HUES48 (cell line): ENCODE measurements at regions not wholly inside any gene's neighbourhood (a gene's known extent, or its start where the extent isn't known, plus 50 kb on each side); places are given as distances from the start of the nearest gene placed in this dataset.
"Not testable (repeated sequence)": the region's sequence is repeated elsewhere in the genome, so short reads cannot be mapped to it uniquely, and the experiment has no call there.

ENCODE experiments used
- H3K27ac ChIP-seq: one replicate; pipeline ENCODE4 v1.7.0; 2013; ENCODE audit warnings: low read depth, low read length, inconsistent platforms
- H3K27me3 ChIP-seq: 2 replicates; pipeline ENCODE4 v1.6.1; 2013; ENCODE audit warnings: mild to moderate bottlenecking, low read length; ENCODE audit not compliant: control insufficient read depth, insufficient read depth
- H3K36me3 ChIP-seq: 2 replicates; pipeline ENCODE4 v1.6.1; 2013; ENCODE audit warnings: low read length; ENCODE audit not compliant: control insufficient read depth, insufficient read depth
- H3K4me1 ChIP-seq: 2 replicates; pipeline ENCODE4 v1.6.1; 2013; ENCODE audit warnings: mild to moderate bottlenecking, low read length; ENCODE audit not compliant: control insufficient read depth, insufficient read depth
- H3K4me3 ChIP-seq: 2 replicates; pipeline ENCODE4 v1.5.1; 2013; ENCODE audit warnings: mild to moderate bottlenecking, low read depth, low read length
- H3K9ac ChIP-seq: 2 replicates; pipeline ENCODE4 v1.6.1; 2013; ENCODE audit warnings: mild to moderate bottlenecking, low read depth, low read length, moderate library complexity
- H3K9me3 ChIP-seq: 2 replicates; pipeline ENCODE4 v1.6.1; 2013; ENCODE audit warnings: low read length; ENCODE audit not compliant: control insufficient read depth, insufficient read depth

GRCh38 chr3:132136334-132136716, 101.5 kb upstream of the CPNE4 start:
- no peaks in the 10 kb centered on the region for H3K36me3 ChIP-seq

GRCh38 chr3:132136902-132137301, 102.1 kb upstream of the CPNE4 start:
- H3K4me1 ChIP-seq: peaks cover 27% of the 10 kb centered on the region
- H3K9me3 ChIP-seq, H3K27me3 ChIP-seq, H3K9ac ChIP-seq, H3K36me3 ChIP-seq: not testable (repeated sequence)
- peak overlapping the region; percentile 60 for H3K4me3 ChIP-seq
- H3K27ac ChIP-seq: peak overlapping the region; percentile 88

More at GRCh38 chr3:132136334-132136716, 101.5 kb upstream of the CPNE4 start:
- peaks cover 4% of the 10 kb centered on the region; the same call in 1 of the 2 replicates for H3K27me3 ChIP-seq
- H3K9ac ChIP-seq: no peak overlapping the region
- H3K27ac ChIP-seq: peak overlapping the region; percentile 88
- H3K4me1 ChIP-seq: peaks cover 27% of the 10 kb centered on the region
- H3K9me3 ChIP-seq: no peaks in the 10 kb centered on the region
- H3K4me3 ChIP-seq: peak overlapping the region; percentile 60

GRCh38 chr3:132145833-132146232, 111.0 kb upstream of the CPNE4 start:
- H3K9ac ChIP-seq: no peak overlapping the region
- H3K9me3 ChIP-seq: no peaks in the 10 kb centered on the region
- no peaks in the 10 kb centered on the region for H3K36me3 ChIP-seq
- no peak overlapping the region for H3K4me3 ChIP-seq
- H3K27me3 ChIP-seq: no peaks in the 10 kb centered on the region
- H3K4me1 ChIP-seq: no peaks in the 10 kb centered on the region
- H3K27ac ChIP-seq: no peak overlapping the region

GRCh38 chr3:132154619-132155018, 119.8 kb upstream of the CPNE4 start:
- Histone ChIP-seq H3K4me1 (no peaks in the 10 kb centered on the region), H3K4me3 (no peak overlapping the region), H3K9ac (no peak overlapping the region), H3K9me3 (no peaks in the 10 kb centered on the region), H3K27me3 (no peaks in the 10 kb centered on the region), H3K27ac (no peak overlapping the region), H3K36me3 (no peaks in the 10 kb centered on the region)

GRCh38 chr3:132159145-132159544, 124.3 kb upstream of the CPNE4 start:
- no peak overlapping the region for H3K4me3 ChIP-seq
- no peaks in the 10 kb centered on the region for H3K4me1 ChIP-seq
- no peaks in the 10 kb centered on the region for H3K9me3 ChIP-seq
- H3K27ac ChIP-seq: no peak overlapping the region
- H3K9ac ChIP-seq: no peak overlapping the region
- no peaks in the 10 kb centered on the region for H3K36me3 ChIP-seq
- H3K27me3 ChIP-seq: no peaks in the 10 kb centered on the region

GRCh38 chr3:132160198-132160597, 125.4 kb upstream of the CPNE4 start:
- H3K4me3 ChIP-seq: no peak overlapping the region
- H3K9ac ChIP-seq: no peak overlapping the region
- H3K9me3 ChIP-seq: no peaks in the 10 kb centered on the region
- no peaks in the 10 kb centered on the region for H3K27me3 ChIP-seq
- H3K36me3 ChIP-seq: no peaks in the 10 kb centered on the region
- H3K4me1 ChIP-seq: no peaks in the 10 kb centered on the region
- no peak overlapping the region for H3K27ac ChIP-seq

GRCh38 chr3:132161608-132162007, 126.8 kb upstream of the CPNE4 start:
- no peaks in the 10 kb centered on the region for H3K4me1 ChIP-seq
- H3K27me3 ChIP-seq: no peaks in the 10 kb centered on the region
- H3K9me3 ChIP-seq: no peaks in the 10 kb centered on the region
- H3K9ac ChIP-seq: no peak overlapping the region
- H3K4me3 ChIP-seq: no peak overlapping the region
- no peak overlapping the region for H3K27ac ChIP-seq
- no peaks in the 10 kb centered on the region for H3K36me3 ChIP-seq

GRCh38 chr3:132164469-132165092, 129.8 kb upstream of the CPNE4 start:
- Histone ChIP-seq H3K36me3 (no peaks in the 10 kb centered on the region), H3K9me3 (no peaks in the 10 kb centered on the region), H3K27ac (no peak overlapping the region), H3K27me3 (no peaks in the 10 kb centered on the region), H3K9ac (no peak overlapping the region), H3K4me1 (no peaks in the 10 kb centered on the region), H3K4me3 (no peak overlapping the region)

GRCh38 chr3:132167870-132168269, 133.1 kb upstream of the CPNE4 start:
- no peaks in the 10 kb centered on the region for H3K4me1 ChIP-seq

GRCh38 chr3:132174500-132174899, 139.7 kb upstream of the CPNE4 start:
- Histone ChIP-seq H3K4me3 (no peak overlapping the region), H3K27ac (no peak overlapping the region), H3K27me3 (no peaks in the 10 kb centered on the region), H3K9me3 (no peaks in the 10 kb centered on the region), H3K9ac (no peak overlapping the region), H3K4me1 (no peaks in the 10 kb centered on the region), H3K36me3 (no peaks in the 10 kb centered on the region)

More at GRCh38 chr3:132167870-132168269, 133.1 kb upstream of the CPNE4 start:
- no peak overlapping the region for H3K4me3 ChIP-seq
- H3K27me3 ChIP-seq: no peaks in the 10 kb centered on the region
- no peak overlapping the region for H3K9ac ChIP-seq
- no peaks in the 10 kb centered on the region for H3K9me3 ChIP-seq
- no peak overlapping the region for H3K27ac ChIP-seq
- no peaks in the 10 kb centered on the region for H3K36me3 ChIP-seq

- Histone ChIP-seq H3K36me3 (no peaks in the 10 kb centered on the region), H3K4me1 (peaks cover 4% of the 10 kb centered on the region; the same call in 1 of the 2 replicates), H3K9ac (no peak overlapping the region), H3K27ac (no peak overlapping the region), H3K27me3 (no peaks in the 10 kb centered on the region), H3K4me3 (no peak overlapping the region), H3K9me3 (no peaks in the 10 kb centered on the region)
These were observed 136.8 kb upstream of the ACP3 start for GRCh38 chr3:132180337-132180791.
